Hematopoietic multipotent progenitor cell treated with erythropoietin and hydrocortisone succinate and interleukin-3 and kit ligand, for 4 days (in vitro differentiated cells): ENCODE measurements at regions not wholly inside any gene's neighbourhood (a gene's known extent, or its start where the extent isn't known, plus 50 kb on each side); places are given as distances from the start of the nearest gene placed in this dataset.
A peak's percentile ranks its signal among the peaks of the same experiment; 100 is the strongest.

Experiments
- DNase-seq: peaks from one replicate; pipeline ENCODE4 v3.0.0-alpha.2; 2015

- DNase-seq = no peak
Observed at GRCh38 chr1:192713921-192714320, 78.0 kb downstream of the RGS13 start.

- no peak for DNase-seq
Observed at GRCh38 chr1:192724670-192725069, 84.2 kb upstream of the RGS2 start.

- DNase-seq = no peak
Observed at GRCh38 chr1:192726820-192727504, 81.9 kb upstream of the RGS2 start.

- DNase-seq = no peak
Observed at GRCh38 chr1:192729500-192729899, 79.3 kb upstream of the RGS2 start.

- DNase-seq = no peak
Observed at GRCh38 chr1:192730198-192730597, 78.6 kb upstream of the RGS2 start.

- peak; percentile 65 for DNase-seq
Observed at GRCh38 chr1:192732787-192733186, 76.1 kb upstream of the RGS2 start.

- DNase-seq = no peak
Observed at GRCh38 chr1:192735298-192735915, 73.4 kb upstream of the RGS2 start.

GRCh38 chr1:192737306-192737705, 71.5 kb upstream of the RGS2 start:
- no peak for DNase-seq

GRCh38 chr1:192739476-192740184, 69.2 kb upstream of the RGS2 start:
- no peak for DNase-seq

- DNase-seq = no peak
Observed at GRCh38 chr1:192740214-192740613, 68.6 kb upstream of the RGS2 start.

- no peak for DNase-seq
Observed at GRCh38 chr1:192741095-192741494, 67.7 kb upstream of the RGS2 start.

GRCh38 chr1:192747301-192747700, 61.5 kb upstream of the RGS2 start:
- no peak for DNase-seq

- peak; percentile 57 for DNase-seq
Observed at GRCh38 chr1:192747943-192748342, 60.9 kb upstream of the RGS2 start.

GRCh38 chr1:192749349-192749748, 59.5 kb upstream of the RGS2 start:
- DNase-seq = no peak

- DNase-seq = no peak
Observed at GRCh38 chr1:192751260-192751659, 57.6 kb upstream of the RGS2 start.

- DNase-seq = peak; percentile 15
Observed at GRCh38 chr1:192756314-192756713, 52.5 kb upstream of the RGS2 start.

- DNase-seq = no peak
Observed at GRCh38 chr1:192756847-192757246, 52.0 kb upstream of the RGS2 start.

- DNase-seq = no peak
Observed at GRCh38 chr1:192758492-192758891, 50.3 kb upstream of the RGS2 start.
